ENCODE measurements at regions not wholly inside any gene's neighbourhood (a gene's known extent, or its start where the extent isn't known, plus 50 kb on each side); places are given as distances from the start of the nearest gene placed in this dataset.
A peak's percentile ranks its signal among the peaks of the same experiment; 100 is the strongest.

- WGBS, 3 donors: 63 to 67% (median 65%) methylated on average over 2 of the region's 2 CpGs
- Histone ChIP-seq H3K4me1 (peaks cover 4% of the 10 kb centered on the region), H3K36me3 (ENCODE audit: insufficient read depth in 1 of 2, low read depth in 1 of 2) (no peaks in the 10 kb centered on the region), H3K27ac (no peak overlapping the region), H3K9me3 (no peaks in the 10 kb centered on the region), H3K27me3 (ENCODE audit: insufficient read depth in 3 of 3, low read length in 2 of 3) (no peaks in the 10 kb centered on the region), H3K4me3 (no peak overlapping the region)
- intact Hi-C loops (cut with DNase I): no loop called here
- TF ChIP-seq CTCF (IDR thresholded peaks at IDR 0.05): no peak
- ATAC-seq: no peak
- DNase-seq: no peak
Measured at GRCh38 chr9:105971986-105972385, 277.6 kb downstream of the TMEM38B start.

GRCh38 chr9:105972466-105973204 lies 278.3 kb downstream of the TMEM38B start:
- H3K27me3 ChIP-seq (ENCODE audit: insufficient read depth in 3 of 3, low read length in 2 of 3): no peaks in the 10 kb centered on the region
- ATAC-seq: no peak
- no peak for TF ChIP-seq CTCF (IDR thresholded peaks at IDR 0.05)
- peaks cover 4% of the 10 kb centered on the region for H3K4me1 ChIP-seq
- no peak for DNase-seq
- intact Hi-C loops (cut with DNase I): no loop called here
- no peak overlapping the region for H3K27ac ChIP-seq
- H3K9me3 ChIP-seq: no peaks in the 10 kb centered on the region
- no peak overlapping the region for H3K4me3 ChIP-seq
- 72 to 75% (median 73%) methylated on average over 6 of the region's 6 CpGs for WGBS, 3 donors
- no peaks in the 10 kb centered on the region for H3K36me3 ChIP-seq (ENCODE audit: insufficient read depth in 1 of 2, low read depth in 1 of 2)

- 55 to 61% (median 57%) methylated on average over 3 of the region's 3 CpGs for WGBS, 3 donors
- ATAC-seq (peak in 1 of 4 donors; percentile 29), DNase-seq (no peak)
- TF ChIP-seq CTCF (IDR thresholded peaks at IDR 0.05): no peak
- no peaks in the 10 kb centered on the region for H3K9me3 ChIP-seq
- intact Hi-C loops (cut with DNase I): no loop called here
- H3K4me1 ChIP-seq: peaks cover 4% of the 10 kb centered on the region
- H3K4me3 ChIP-seq: no peak overlapping the region
- H3K27me3 ChIP-seq (ENCODE audit: insufficient read depth in 3 of 3, low read length in 2 of 3): no peaks in the 10 kb centered on the region
- no peaks in the 10 kb centered on the region for H3K36me3 ChIP-seq (ENCODE audit: insufficient read depth in 1 of 2, low read depth in 1 of 2)
- H3K27ac ChIP-seq: no peak overlapping the region
Measured at GRCh38 chr9:105973951-105974351, 279.6 kb downstream of the TMEM38B start.

- 53 to 56% (median 55%) methylated on average over 14 of the region's 14 CpGs for WGBS, 3 donors
- intact Hi-C loops (cut with DNase I): no loop called here
- Histone ChIP-seq H3K27ac (no peak overlapping the region), H3K4me1 (peaks cover 4% of the 10 kb centered on the region), H3K9me3 (no peaks in the 10 kb centered on the region), H3K4me3 (no peak overlapping the region), H3K36me3 (ENCODE audit: insufficient read depth in 1 of 2, low read depth in 1 of 2) (no peaks in the 10 kb centered on the region), H3K27me3 (ENCODE audit: insufficient read depth in 3 of 3, low read length in 2 of 3) (no peaks in the 10 kb centered on the region)
- no peak for ATAC-seq
- TF ChIP-seq CTCF (IDR thresholded peaks at IDR 0.05): no peak
- DNase-seq: no peak
Measured at GRCh38 chr9:105975886-105976645, 281.7 kb downstream of the TMEM38B start.

Data from psoas muscle (tissue), 7 donors.